Lower leg skin (tissue), 4 donors: ENCODE measurements at regions not wholly inside any gene's neighbourhood (a gene's known extent, or its start where the extent isn't known, plus 50 kb on each side); places are given as distances from the start of the nearest gene placed in this dataset.
"Not testable (repeated sequence)": the region's sequence is repeated elsewhere in the genome, so short reads cannot be mapped to it uniquely, and the experiment has no call there.

Experiments used
- DNase-seq, 2 donors: peaks; one replicate each; pipeline ENCODE4 v3.0.0-alpha.2; 2019; ENCODE audit warnings: low spot score in 2 of 2
- H3K4me3 ChIP-seq: fragments of 200-600 bp; sonication (generic); 2 replicates; pipeline ENCODE4 v1.5.1; 2017; ENCODE audit warnings: mild to moderate bottlenecking, low read depth; ENCODE audit not compliant: poor library complexity, severe bottlenecking
- CTCF ChIP-seq, 3 donors: fragments of 450-650 bp; IDR thresholded peaks; one replicate each; pipeline ENCODE4 v1.5.1; 2016; ENCODE audit warnings: antibody characterized with exemption in 3 of 3, mild to moderate bottlenecking in 3 of 3, moderate library complexity in 2 of 3
- POLR2A ChIP-seq, 2 donors: fragments of 450-650 bp; IDR thresholded peaks; one replicate each; pipeline ENCODE4 v1.6.1; 2016 to 2017; ENCODE audit warnings: antibody characterized with exemption in 2 of 2, mild to moderate bottlenecking in 1 of 2, moderate library complexity in 1 of 2
- WGBS, 2 donors: methylation state at CpG; one replicate each; pipeline ENCODE4 v1.1.5; 2018; 5-methylcytosine and 5-hydroxymethylcytosine counted together
- intact Hi-C: fragments of 100-400 bp; cut with DNase I; formaldehyde crosslinking; loops from one replicate; pipeline ENCODE4 v1.15.0; 2023; ENCODE audit warnings: low total_unique reads

- WGBS, 2 donors = 56 to 58% methylated on average over 1 of the region's 1 CpG
- no peak for TF ChIP-seq CTCF (IDR thresholded peaks at IDR 0.05)
- no peak for TF ChIP-seq POLR2A (IDR thresholded peaks at IDR 0.05)
- intact Hi-C loops = no loop called here
- DNase-seq = no peak
- H3K4me3 ChIP-seq = no peak overlapping the region
Observed at GRCh38 chr4:85200106-85200505, 233.6 kb upstream of the WDFY3 start.

- H3K4me3 ChIP-seq = no peak overlapping the region
- intact Hi-C loops = no loop called here
- WGBS, 2 donors = 13 to 16% methylated on average over 1 of the region's 1 CpG
- DNase-seq = no peak
- TF ChIP-seq POLR2A (IDR thresholded peaks at IDR 0.05) (no peak), CTCF (IDR thresholded peaks at IDR 0.05) (no peak)
Observed at GRCh38 chr4:85209161-85209560, 242.7 kb upstream of the WDFY3 start.

GRCh38 chr4:85210353-85210752 is 243.9 kb upstream of the WDFY3 start:
- intact Hi-C loops = no loop called here
- no peak for DNase-seq
- H3K4me3 ChIP-seq = no peak overlapping the region
- TF ChIP-seq POLR2A (IDR thresholded peaks at IDR 0.05) (no peak), CTCF (IDR thresholded peaks at IDR 0.05) (no peak)
- WGBS, 2 donors = 29 to 38% methylated on average over 3 of the region's 3 CpGs

- WGBS, 2 donors = 86 to 91% methylated on average over 7 of the region's 7 CpGs
- intact Hi-C loops, H3K4me3 ChIP-seq, DNase-seq: not testable (repeated sequence)
Observed at GRCh38 chr4:85216571-85216970, 250.1 kb upstream of the WDFY3 start.

- no peak overlapping the region for H3K4me3 ChIP-seq
- intact Hi-C loops = no loop called here
- 48 to 62% methylated on average over 1 of the region's 1 CpG for whole genome bisulfite sequencing, 2 donors
- DNase-seq = no peak
- no peak for TF ChIP-seq POLR2A (IDR thresholded peaks at IDR 0.05)
- TF ChIP-seq CTCF (IDR thresholded peaks at IDR 0.05) = no peak
Observed at GRCh38 chr4:85218756-85219155, 252.3 kb upstream of the WDFY3 start.

GRCh38 chr4:85221606-85222005 is 253.3 kb upstream of the ARHGAP24 start:
- intact Hi-C loops = no loop called here
- WGBS, 2 donors = 55 to 63% methylated on average over 2 of the region's 2 CpGs
- no peak for DNase-seq
- H3K4me3 ChIP-seq = no peak overlapping the region
- no peak for TF ChIP-seq CTCF (IDR thresholded peaks at IDR 0.05)
- no peak for TF ChIP-seq POLR2A (IDR thresholded peaks at IDR 0.05)
